ENCODE measurements at regions not wholly inside any gene's neighbourhood (a gene's known extent, or its start where the extent isn't known, plus 50 kb on each side); places are given as distances from the start of the nearest gene placed in this dataset.

- TF ChIP-seq CTCF (IDR thresholded peaks at IDR 0.05 in 8 of 11, conservative IDR thresholded peaks at IDR 0.05 in 3 of 11), result no peak
- no peak for TF ChIP-seq POLR2AphosphoS5 (IDR thresholded peaks at IDR 0.05)
- TF ChIP-seq POLR2A (IDR thresholded peaks at IDR 0.05), result no peak
These were observed 123.4 kb upstream of the CXCL14 start for GRCh38 chr5:135702191-135702590.
